ENCODE measurements at regions not wholly inside any gene's neighbourhood (a gene's known extent, or its start where the extent isn't known, plus 50 kb on each side); places are given as distances from the start of the nearest gene placed in this dataset.
"Not testable (repeated sequence)": the region's sequence is repeated elsewhere in the genome, so short reads cannot be mapped to it uniquely, and the experiment has no call there.

DNA sequence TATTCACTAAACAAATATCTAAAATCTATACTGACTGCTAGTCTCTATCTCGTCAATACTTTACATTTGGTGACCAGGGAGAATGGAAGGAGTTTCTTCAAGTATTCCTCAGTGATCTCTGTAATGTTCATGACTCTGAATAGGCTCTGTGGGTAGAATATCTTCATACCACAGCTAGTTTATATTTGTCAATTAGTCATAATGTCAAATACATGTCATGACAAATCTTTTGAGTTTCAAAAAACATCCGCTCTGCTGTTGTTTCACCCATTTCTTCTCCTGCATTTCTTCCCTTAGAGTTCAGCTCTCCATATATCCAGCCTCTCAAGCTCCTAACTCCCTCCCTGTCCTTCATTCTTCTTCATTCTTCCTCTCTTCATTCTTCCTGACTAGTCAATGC, 206.5 kb upstream of the FANCL start:
- no peak for DNase-seq (ENCODE audit: low read depth in 3 of 3)

DNA sequence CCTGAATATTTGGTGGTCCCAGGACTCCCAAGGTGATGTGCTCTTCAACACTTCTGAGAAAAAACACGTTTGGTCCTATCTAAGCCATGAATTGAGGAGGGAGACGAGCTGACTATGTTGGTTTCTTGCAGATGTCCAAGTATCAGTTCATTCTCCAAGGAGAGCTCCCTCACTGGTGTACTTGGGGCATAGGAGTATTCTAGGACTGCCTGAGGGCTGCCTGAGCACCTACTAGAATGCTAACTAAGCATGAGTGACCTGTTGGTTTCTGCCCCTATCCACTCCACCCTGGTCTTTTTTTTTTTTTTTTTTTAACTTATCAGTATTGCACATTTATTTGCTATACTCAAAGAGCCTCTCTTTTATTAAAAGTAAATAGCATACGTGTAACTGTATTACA, 200.5 kb upstream of the FANCL start:
- no peak for DNase-seq (ENCODE audit: low read depth in 3 of 3)

DNA sequence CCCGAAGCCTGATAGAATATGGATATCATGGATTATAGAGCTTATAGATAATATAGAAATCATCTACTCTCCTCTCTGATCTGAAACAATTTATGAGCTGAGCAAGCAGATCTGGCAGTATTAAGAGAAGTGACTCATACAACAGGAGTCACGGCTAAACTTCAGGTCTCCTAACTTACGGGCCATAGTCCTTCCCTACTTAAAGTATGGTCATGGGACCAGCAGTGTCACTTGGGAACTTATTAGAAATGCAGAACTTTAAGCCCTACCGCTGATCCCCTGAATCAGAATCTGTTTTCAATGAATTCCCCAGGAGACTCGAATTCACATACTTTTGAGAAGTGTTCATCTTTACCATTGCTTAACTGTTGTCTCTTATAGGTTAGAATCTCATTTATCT, 195.7 kb upstream of the FANCL start:
- DNase-seq (ENCODE audit: low read depth in 3 of 3), result no peak

DNA sequence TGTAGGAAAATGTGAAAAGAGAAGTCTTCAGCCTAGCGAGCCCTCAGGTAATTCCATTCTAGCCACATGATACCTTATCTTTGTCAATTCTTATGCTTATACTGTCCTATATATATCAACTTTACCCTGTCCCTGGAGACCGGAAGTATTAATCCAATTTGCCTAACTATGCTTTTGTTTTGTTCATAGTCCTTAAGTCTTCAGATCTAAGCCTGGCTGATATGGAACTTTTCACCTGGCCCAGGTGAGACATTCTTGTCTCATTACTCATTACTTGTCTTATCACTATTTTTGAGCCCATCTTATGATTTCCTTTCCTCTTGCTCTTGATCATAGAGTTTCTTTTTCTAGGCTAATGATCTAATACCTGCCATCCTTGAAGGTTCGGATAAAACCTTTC, 194.1 kb upstream of the FANCL start:
- no peak for DNase-seq (ENCODE audit: low read depth in 3 of 3)

DNA sequence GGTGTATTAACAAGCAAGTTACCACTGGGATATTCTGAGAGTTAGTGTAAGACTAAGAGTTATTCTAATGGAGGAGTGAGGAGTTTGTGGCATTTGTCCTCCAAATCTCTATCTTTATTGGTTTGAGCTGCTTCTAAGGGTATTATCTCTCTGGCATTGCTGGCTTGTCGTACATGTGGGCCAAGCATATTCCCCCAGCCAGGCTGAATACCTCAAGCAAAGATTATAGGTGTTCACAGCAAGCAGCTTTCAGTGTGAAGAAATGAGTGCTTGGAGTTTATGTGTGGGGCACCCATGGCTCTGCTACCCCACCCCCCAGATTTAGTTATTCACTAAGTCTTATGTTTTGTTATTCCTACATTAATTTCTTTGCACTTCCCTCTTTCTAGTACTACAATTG, 193.6 kb upstream of the FANCL start:
- DNase-seq (ENCODE audit: low read depth in 3 of 3), result no peak

DNA sequence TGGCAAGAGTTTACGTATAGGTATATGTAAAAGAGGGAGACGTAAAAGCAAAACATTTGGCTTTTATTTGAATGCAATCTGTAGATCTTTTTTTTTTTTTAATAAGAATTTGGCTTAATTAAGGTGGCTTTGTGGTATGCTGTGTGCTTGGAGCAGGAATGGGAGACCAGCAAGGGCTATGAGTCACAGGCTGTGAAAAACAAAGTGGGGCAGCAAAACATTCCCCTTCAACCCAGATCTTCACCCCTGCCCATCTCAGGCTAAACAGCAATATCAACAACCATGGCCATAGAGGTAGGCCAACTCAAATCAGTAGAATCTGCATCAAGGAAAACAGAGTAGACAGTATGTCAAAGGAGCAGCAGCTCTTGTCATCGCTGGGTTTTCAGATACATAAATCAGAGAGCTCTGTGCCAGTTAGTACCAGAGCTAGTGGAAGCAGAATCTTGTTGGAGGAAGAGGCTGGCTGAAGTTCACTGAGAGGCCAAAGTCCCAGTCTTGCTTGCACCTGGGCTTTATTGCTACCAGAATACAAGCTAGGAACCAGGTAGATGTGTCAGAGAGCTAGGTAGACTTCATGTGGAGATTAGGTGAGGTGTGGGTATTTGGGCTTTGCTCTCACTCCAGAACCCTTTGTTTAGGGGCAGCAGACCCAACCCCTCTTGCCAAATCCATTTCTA, 191.5 kb upstream of the FANCL start:
- no peak for DNase-seq (ENCODE audit: low read depth in 3 of 3)

DNA sequence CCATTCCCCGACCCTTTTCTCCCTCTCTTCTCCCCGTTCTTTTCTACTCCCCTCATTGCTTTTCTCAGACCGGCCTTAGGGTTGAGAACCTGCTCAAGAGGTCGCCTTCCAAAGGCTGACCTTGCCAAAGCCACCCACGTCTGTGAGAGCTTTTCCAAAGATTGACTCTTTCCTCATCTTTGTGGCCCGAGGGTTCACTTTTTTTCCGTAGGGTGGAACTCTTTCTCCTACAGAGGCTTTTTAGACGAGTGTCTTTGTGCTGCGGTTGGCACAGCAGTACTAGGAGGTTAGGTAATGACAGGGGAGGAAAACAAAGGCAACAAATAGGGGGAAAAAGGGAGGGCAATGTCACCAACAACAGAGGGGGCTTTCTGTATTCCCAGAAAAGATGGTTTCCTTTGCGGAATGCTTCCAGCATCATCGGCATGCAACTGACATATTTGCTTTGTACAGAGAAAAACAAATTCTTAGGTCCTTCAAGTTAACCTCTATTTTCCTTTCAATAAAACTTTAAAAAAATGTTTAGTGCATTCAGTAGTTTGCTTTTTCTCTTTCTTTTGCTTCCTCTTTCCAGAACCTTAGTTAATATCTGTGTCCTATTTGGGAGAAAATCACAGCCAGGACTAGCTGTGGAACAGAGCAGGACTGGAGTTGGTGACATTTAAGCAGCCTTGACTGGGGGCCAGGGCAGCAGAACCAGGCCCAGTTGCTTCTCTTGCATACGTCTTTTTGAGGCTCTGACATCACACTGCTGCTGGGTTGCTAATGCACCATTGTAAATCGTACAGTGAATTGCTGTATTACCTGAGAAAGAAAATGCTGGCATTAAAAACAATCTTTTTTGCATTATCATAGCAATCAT, 188.1 kb upstream of the FANCL start:
- no peak for DNase-seq (ENCODE audit: low read depth in 3 of 3)

DNA sequence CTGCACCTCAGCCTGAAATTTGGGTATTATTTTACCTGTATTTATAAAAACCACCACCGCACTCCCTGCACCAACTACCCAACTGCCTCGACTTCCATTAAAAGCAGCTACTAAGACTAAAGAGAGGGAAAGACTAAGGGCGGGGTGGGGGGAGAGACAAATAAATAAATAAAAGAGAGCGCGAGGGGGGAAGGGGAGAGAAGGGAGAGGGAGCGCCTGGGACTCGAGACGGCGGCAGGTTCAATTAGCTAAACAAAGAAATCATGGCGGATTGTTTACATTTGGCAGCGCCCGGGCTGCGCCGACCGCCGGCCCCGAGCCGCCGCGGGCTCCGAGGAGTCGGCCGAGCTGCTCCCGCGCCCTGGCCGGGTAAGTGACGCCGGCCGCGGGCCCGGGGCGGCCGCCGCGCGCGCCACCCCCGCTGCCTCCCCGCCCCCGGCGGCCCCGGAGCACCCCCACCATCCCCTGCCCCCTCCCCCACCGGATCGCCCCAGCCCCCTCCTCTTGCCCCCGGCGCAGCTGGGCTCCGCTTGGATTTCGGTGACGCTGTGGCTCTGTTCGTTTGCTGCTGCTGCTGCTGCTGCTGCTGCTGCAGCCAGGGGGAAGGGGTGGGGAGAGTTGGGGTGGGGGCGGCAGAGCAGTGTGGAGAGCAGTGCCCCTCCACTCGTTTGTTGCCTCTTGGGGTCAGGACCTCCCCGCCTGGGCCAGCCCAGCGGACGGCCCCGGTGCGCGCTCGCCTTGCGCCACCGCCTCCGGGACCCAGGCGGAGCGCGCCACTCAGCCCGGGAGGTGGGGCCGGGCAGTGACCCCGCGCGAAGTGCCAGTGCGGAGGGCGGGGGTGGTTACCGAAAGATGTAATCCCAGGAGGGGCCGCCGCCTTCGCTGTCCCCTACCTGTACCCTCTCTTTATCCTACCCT, 187.2 kb upstream of the FANCL start:
- no peak for DNase-seq (ENCODE audit: low read depth in 3 of 3)

DNA sequence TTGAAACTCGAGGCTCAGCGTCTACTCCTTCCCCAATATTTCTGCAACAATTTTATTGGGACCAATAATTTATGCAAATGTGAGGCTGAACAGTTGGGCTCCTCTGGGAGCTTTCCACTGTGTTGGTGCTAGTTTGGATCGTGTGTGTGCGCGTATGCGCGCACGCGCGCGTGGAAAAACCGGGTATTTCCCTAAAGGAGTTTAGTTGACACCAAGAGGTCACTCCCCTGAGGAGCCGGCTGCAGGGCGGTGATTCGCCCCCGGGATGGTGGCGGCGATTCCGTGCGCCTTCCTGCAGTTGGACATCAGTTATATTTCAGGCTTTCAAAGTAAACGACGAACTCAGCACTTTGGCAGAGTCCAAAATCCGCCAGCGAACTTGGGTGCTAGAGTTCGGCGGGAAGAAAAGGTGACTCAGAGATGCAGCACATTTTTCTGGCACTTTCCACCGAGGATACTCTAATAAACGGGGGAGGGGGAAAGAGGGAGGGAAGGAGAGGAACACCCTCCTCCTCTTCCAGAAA, 186.5 kb upstream of the FANCL start:
- no peak for DNase-seq (ENCODE audit: low read depth in 3 of 3)

DNA sequence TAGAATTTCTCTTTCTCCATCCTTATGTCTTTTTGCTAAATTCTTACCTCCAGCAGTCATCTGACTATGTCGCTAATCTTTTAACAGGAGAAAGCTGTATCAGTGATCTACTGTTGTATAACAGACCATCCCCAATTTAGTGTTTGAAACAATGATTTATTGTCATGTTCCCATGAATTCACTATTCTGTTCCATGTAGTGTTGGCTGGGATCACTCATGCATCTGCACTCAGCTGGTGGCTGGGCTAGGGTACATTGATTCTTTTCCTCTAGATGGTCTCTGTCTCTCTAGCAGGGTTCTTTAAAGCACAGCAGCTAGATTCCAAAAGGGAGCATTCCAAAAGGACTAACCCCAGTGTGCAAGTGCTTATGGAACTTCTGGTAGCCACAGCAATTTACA, 184.2 kb upstream of the FANCL start:
- no peak for DNase-seq (ENCODE audit: low read depth in 3 of 3)

DNA sequence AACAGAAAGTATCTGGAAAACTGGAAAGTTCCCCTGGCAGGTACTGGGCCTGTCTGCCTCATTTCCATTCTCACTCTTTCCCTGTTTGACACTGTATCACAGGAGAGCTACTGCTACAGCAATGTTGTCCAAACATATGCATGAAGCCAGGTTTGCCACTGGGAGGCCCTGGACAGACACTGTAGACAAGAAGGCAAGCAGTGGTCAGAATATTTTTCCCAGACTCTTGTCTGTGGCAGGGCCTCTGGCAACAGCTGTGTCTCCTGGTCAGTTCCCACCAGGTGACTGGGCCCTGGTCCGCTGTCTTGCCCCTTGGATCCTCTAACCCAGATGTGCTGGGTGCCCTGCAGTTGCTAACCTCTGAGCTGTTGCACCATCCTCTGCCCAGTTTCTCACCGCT, 178.9 kb upstream of the FANCL start:
- no peak for DNase-seq (ENCODE audit: low read depth in 3 of 3)

DNA sequence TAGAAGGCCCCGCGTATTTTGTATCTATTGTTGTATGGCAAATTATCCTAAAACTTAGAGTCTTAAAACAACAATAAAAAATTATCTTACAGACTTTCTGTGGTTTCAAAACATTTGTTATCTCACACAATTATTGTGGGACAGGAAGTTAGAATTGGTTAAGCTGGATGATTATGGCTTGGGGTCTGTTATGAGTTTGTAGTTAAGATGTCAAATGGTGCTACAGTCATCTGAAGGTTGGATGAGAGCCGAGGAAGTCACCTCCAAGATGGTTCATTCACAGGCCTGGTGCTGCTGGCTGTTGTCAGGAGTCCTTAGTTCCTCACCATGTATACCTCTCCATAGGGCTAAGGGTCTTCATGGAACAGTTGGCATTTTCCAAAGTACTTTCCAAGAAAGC, 175.6 kb upstream of the FANCL start:
- no peak for DNase-seq (ENCODE audit: low read depth in 3 of 3)

DNA sequence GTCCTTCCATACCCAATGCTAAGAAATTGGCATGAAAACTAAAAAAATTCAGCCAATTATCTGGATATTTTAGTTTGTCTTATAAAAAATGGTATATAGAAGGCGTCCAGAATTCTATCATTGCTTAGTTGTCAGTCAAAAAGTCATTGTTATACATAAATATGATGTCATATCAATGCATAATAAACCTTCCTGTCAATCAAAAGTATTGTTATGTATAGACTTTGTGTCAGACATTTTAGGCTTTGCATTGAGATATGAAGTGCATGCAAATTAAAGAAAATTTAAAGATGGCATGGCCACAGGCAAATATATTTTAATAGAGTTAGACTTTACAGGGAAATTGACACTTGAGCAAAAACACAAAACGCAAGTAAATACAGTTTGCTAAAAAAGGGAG, 173.4 kb upstream of the FANCL start:
- DNase-seq (ENCODE audit: low read depth in 3 of 3), result no peak

DNA sequence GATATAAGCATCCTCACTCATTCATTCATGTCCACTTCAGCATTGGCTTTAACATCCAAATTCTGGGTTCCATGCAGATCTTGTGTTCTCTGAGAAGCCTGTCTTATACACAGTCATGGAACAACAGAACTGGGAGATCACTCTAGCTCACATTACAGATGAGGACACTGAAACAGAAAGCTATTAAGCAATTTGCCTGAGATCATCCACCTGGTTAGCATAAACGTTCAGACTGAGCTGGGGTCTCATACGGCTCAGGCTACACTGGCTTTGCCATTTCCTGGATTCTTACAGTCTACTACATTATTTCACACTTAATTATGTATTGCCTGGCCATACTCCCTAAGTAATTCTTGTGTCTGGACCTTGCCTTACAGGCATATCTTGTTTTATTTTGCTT, 169.4 kb upstream of the FANCL start:
- DNase-seq (ENCODE audit: low read depth in 3 of 3), result no peak

DNA sequence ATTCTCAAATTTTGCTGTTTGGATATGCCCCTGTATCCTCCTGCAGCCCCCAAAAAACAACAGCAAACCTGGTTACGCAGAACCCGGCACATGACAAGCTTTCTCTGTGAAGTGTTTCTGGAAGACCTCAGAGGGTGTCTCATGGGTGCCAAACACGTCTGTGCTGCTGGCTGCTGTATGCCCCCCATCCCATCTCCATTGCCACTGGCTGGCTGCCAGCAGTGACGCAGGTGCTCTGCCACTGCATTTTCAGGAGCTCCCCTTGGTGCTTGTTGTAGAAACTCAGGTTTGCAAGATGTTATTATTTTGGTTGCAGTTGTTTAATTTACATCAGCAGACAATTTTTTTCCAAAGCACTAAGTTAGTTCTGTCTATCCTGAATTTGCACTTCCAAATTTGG, 166.4 kb upstream of the FANCL start:
- no peak for DNase-seq (ENCODE audit: low read depth in 3 of 3)

DNA sequence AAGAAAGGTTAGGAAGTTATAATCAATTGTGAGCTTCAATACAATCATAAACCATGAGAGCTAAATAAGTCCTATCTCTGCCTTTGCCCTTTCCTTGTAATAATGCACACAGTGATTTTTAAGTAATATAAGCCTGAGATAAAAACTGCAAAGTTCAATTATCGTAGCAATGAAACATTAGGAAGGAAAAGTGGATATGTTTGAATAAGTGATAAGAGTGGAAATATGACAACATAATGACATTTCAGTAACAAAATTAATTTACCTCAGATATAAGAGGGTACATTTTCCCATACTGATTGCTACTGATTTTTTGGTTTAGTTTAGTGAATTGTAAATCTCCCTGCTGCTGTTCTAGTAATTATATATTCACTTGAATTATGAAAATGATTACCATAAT, 164.2 kb upstream of the FANCL start:
- DNase-seq (ENCODE audit: low read depth in 3 of 3), result no peak

DNA sequence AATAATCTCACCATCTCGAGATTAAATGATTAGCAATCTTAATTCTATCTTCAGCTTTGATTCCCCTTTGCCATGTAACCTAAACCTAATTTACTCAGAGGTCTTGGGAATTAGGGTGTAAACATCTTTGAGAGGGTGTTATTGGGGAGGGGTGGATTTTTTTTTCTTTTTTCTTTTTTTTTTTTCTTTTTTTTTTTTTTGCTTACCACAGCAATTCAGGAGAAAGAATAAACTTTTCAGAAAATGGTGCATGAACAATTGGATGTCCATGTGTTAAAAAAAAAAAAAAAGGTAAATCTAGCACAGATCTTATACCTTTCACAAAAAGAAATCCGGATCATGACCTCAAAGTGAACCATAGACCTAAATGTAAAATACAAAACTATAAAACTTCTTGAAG, 160.8 kb upstream of the FANCL start:
- DNase-seq (ENCODE audit: low read depth in 3 of 3), result no peak

DNA sequence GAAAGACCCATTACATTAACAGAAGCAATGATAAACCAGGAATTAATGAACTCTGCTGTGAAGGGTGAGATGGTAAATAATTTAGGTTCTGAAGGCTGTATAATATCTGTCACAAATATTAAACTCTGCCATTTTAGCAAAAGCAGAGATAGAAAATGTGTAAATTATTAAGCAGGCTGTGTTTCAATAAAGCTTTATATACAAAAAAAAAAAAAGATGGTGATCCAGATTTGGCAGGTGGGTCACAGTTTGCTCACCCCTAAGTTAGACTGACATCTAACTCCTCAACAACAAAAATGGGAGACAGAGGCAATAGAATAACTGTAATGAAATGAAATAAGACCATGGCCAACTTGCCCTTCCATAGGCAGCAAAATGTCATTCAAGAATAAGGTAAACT, 157.3 kb upstream of the FANCL start:
- no peak for DNase-seq (ENCODE audit: low read depth in 3 of 3)

DNA sequence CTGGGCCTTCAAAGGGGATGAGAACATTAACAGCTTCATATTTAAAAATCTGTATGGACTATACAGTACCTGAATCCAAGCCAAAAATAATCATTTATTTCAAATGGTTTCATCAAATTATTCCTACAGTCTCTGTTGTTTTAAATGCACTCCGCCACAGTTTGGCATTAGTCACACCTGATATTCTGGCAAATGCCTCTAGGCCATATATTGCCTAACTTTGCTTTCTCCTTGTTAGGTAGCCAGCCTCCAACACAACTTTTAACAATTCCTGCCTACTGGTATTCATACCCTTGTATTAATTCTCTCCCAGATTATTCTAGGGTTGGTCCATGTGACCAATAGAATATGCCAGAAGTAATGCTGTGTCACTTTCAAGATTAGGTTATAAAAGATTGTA, 146.6 kb upstream of the FANCL start:
- DNase-seq (ENCODE audit: low read depth in 3 of 3), result no peak

DNA sequence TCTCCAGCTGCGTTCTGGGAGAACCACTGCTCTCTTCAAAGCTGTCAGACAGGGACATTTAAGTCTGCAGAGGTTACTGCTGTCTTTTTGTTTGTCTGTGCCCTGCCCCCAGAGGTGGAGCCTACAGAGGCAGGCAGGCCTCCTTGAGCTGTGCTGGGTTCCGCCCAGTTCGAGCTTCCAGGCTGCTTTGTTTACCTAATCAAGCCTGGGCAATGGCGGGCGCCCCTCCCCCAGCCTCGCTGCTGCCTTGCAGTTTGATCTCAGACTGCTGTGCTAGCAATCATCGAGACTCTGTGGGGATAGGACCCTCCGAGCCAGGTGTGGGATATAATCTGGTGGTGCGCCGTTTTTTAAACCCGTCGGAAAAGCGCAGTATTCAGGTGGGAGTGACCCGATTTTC, 145.8 kb upstream of the FANCL start:
- not testable (repeated sequence) for DNase-seq (ENCODE audit: low read depth in 3 of 3)

DNA sequence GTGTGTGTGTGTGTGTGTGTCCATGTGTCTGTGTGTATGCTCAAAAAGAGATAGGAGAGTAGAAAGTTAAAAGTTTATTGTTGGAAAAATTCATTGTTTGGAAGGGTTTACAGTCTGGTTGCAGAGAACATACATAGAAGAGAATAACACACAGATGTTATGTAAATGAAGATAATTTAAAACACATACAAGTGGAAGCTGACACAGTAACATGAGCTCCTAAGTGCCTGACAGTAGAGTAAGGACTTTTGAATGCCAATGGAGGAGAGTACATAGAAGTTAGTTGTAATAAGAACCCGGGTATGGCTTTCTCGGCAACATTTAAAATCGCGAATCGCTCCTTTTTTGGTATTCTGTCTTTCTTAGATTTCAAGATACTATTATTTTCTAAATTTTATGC, 137.0 kb upstream of the FANCL start:
- no peak for DNase-seq (ENCODE audit: low read depth in 3 of 3)

DNA sequence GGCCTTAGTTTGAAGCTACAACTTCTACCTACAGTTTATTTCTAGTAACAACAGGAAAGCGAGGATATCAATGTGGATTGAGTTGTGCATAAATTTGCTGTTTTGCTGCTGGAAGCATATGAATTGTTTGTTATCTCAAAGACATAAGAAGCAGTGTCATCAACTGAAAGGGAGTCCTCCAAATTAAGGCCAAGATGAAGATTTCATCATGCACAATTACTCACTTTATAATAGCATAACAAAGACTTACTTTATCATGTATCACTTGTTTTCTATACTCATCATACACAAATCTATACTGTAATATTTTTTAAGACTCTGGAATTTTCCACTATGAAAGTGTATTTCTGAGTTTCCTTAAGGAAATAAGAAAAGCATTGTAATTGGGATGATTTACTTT, 136.1 kb upstream of the FANCL start:
- no peak for DNase-seq (ENCODE audit: low read depth in 3 of 3)

Measured in stimulated activated CD4-positive, alpha-beta T cell treated with anti-CD3 and anti-CD28 coated beads, TNF-alpha, amount 100 ng/mL, for 4 hours (primary cell).